ENCODE measurements at regions not wholly inside any gene's neighbourhood (a gene's known extent, or its start where the extent isn't known, plus 50 kb on each side); places are given as distances from the start of the nearest gene placed in this dataset.

- DNase-seq (no peak), ATAC-seq (ENCODE audit: low read depth) (no peak)
- ChIA-PET POLR2A (no interaction called here), CTCF (no interaction called here)
- Mint-ChIP-seq H3K4me1 (no peaks in the 10 kb centered on the region), H3K36me3 (ENCODE audit: low read depth) (peaks cover 1% of the 10 kb centered on the region), H3K27ac (no peak overlapping the region), H3K27me3 (no peaks in the 10 kb centered on the region), H3K4me3 (no peak overlapping the region), H3K9me3 (peaks cover 14% of the 10 kb centered on the region)
- no peak for TF ChIP-seq CTCF (IDR thresholded peaks at IDR 0.05)
- intact Hi-C loops (cut with micrococcal nuclease): no loop called here
Measured at GRCh38 chr2:16064745-16065144, 124.4 kb downstream of the MYCN start.

- Mint-ChIP-seq H3K27me3 (no peaks in the 10 kb centered on the region), H3K9me3 (peaks cover 14% of the 10 kb centered on the region), H3K4me3 (no peak overlapping the region), H3K4me1 (no peaks in the 10 kb centered on the region), H3K36me3 (ENCODE audit: low read depth) (peaks cover 1% of the 10 kb centered on the region), H3K27ac (no peak overlapping the region)
- ChIA-PET POLR2A (no interaction called here), CTCF (no interaction called here)
- ATAC-seq (ENCODE audit: low read depth): no peak
- DNase-seq: no peak
- intact Hi-C loops (cut with micrococcal nuclease): no loop called here
- TF ChIP-seq CTCF (IDR thresholded peaks at IDR 0.05): no peak
Measured at GRCh38 chr2:16063955-16064633, 123.7 kb downstream of the MYCN start.

- ChIA-PET POLR2A (no interaction called here), CTCF (no interaction called here)
- Mint-ChIP-seq H3K4me1 (no peaks in the 10 kb centered on the region), H3K4me3 (no peak overlapping the region), H3K27ac (no peak overlapping the region), H3K27me3 (no peaks in the 10 kb centered on the region), H3K9me3 (peaks cover 14% of the 10 kb centered on the region), H3K36me3 (ENCODE audit: low read depth) (peaks cover 1% of the 10 kb centered on the region)
- intact Hi-C loops (cut with micrococcal nuclease): no loop called here
- TF ChIP-seq CTCF (IDR thresholded peaks at IDR 0.05): no peak
- no peak for ATAC-seq (ENCODE audit: low read depth)
- no peak for DNase-seq
Measured at GRCh38 chr2:16063251-16063850, 123.0 kb downstream of the MYCN start.

- DNase-seq (no peak), ATAC-seq (ENCODE audit: low read depth) (no peak)
- POLR2A ChIA-PET: no interaction called here
- Mint-ChIP-seq H3K36me3 (ENCODE audit: low read depth) (peaks cover 1% of the 10 kb centered on the region), H3K4me1 (no peaks in the 10 kb centered on the region), H3K4me3 (no peak overlapping the region), H3K27me3 (no peaks in the 10 kb centered on the region), H3K9me3 (peaks cover 14% of the 10 kb centered on the region), H3K27ac (no peak overlapping the region)
- intact Hi-C loops (cut with micrococcal nuclease): no loop called here
- no peak for TF ChIP-seq CTCF (IDR thresholded peaks at IDR 0.05)
- CTCF ChIA-PET: no interaction called here
Measured at GRCh38 chr2:16062471-16063250, 122.3 kb downstream of the MYCN start.

GRCh38 chr2:16061441-16062217, 121.3 kb downstream of the MYCN start:
- Mint-ChIP-seq H3K27me3 (no peaks in the 10 kb centered on the region), H3K4me1 (no peaks in the 10 kb centered on the region), H3K9me3 (peaks cover 14% of the 10 kb centered on the region), H3K36me3 (ENCODE audit: low read depth) (peaks cover 1% of the 10 kb centered on the region), H3K27ac (no peak overlapping the region), H3K4me3 (no peak overlapping the region)
- POLR2A ChIA-PET: no interaction called here
- no peak for TF ChIP-seq CTCF (IDR thresholded peaks at IDR 0.05)
- CTCF ChIA-PET: no interaction called here
- intact Hi-C loops (cut with micrococcal nuclease): no loop called here
- DNase-seq: no peak
- no peak for ATAC-seq (ENCODE audit: low read depth)

All from activated B cell treated with CpG ODN at 0.5 μM for 24 hours (primary cell).